DMS53 treated with DMSO at 0.1 percent for 48 hours (cell line): ENCODE measurements at regions not wholly inside any gene's neighbourhood (a gene's known extent, or its start where the extent isn't known, plus 50 kb on each side); places are given as distances from the start of the nearest gene placed in this dataset.
"Not testable (repeated sequence)": the region's sequence is repeated elsewhere in the genome, so short reads cannot be mapped to it uniquely, and the experiment has no call there.

Experiments used
- DNase-seq: peaks from one replicate; lab custom pipeline; 2025; ENCODE audit not compliant: unreplicated experiment; lab: John Stamatoyannopoulos, UW

DNA sequence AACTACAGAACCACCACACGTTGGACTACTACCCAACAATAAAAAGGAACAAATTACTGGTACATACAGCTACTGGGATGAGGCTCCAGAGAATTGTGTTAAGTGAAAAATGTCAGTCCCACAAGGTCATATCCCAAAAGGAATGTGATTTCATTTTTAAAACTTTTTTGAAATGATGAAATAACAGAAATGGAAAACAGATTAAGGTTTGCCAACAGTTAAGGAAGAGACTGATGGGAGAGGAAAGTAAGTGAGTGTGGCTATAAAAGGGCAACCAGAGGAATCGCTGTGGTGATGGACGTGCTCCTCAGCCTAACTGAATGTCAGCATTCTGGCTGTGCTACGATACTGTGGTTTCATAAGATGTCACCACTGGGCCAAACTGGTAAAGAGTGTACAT, 512.8 kb downstream of the UQCRFS1 start:
- no peak for DNase-seq

DNA sequence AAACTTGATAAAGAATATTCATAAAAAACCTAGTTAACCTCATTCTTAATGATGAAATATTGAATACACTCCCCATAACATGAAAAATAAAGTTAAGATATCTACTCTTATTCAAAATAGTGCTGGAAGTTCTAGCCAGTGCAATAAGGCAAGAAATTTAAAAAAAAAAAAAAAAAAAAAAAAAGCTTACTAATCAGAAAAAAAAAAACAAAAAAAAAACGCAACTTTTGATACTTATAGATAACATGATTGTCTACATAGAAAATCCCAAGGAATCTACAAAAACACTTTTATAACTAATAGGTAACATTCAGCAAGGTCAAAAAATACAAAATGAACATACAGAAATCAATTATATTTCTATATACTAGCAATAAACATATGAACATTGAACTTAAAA, 515.6 kb downstream of the UQCRFS1 start:
- DNase-seq = no peak

DNA sequence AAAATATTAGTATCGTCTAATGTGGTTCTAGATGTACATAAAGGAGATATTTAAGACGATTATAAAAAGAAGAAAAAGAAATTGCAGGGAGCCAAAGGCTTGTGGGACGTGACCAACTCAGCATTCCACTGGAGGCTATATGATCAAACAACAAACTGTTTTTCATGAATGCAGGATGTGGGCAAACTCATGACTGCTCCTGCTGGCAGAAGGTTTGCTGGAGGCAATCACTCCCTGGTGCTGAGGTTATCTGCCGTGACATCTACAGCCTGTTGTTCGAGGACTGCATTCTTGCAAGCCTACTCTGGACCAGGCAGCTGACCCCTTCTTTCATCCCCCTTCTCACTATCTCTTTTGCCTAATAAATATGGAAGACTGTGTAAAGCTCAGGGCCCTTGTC, 518.1 kb downstream of the UQCRFS1 start:
- no peak for DNase-seq

- no peak for DNase-seq
These were observed 521.3 kb downstream of the UQCRFS1 start for GRCh38 chr19:28691683-28692082.

DNA sequence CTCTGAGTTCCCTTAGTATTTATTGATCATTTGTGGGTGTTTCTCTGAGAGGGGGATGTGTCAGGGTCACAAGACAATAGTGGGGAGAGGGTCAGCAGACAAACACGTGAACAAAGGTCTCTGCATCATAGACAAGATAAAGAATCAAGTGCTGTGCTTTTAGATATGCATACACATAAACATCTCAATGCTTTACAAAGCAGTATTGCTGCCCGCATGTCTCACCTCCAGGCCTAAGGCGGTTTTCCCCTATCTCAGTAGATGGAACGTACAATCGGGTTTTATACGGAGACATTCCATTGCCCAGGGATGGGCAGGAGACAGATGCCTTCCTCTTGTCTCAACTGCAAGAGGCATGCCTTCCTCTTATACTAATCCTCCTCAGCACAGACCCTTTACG, 523.5 kb downstream of the UQCRFS1 start:
- DNase-seq = not testable (repeated sequence)

GRCh38 chr19:28687296-28687695, 525.7 kb downstream of the UQCRFS1 start:
- DNase-seq = no peak

GRCh38 chr19:28686756-28687155, 526.2 kb downstream of the UQCRFS1 start:
- DNase-seq = no peak

- DNase-seq = no peak
These were observed 527.1 kb downstream of the UQCRFS1 start for GRCh38 chr19:28685802-28686201.

- not testable (repeated sequence) for DNase-seq
These were observed 527.9 kb downstream of the UQCRFS1 start for GRCh38 chr19:28685077-28685476.

DNA sequence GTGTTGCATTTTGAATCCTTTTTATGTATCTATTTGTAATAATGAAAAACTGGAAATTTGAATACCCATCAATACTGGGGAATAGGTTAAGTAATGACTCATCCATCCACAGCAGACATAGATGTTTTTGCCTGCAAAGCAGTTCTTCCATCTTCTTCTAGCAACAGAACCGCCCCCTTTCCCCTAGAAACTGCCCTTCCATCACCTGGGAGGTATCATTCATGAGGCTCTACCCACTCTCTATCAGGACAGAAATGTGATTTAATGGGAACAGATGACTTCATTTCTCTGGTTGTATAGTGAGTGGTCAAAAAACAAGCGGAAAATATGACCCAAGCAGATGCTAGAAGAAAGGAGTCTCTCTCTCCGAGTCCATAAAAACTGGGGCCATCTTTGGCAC, 532.8 kb downstream of the UQCRFS1 start:
- DNase-seq = no peak

DNA sequence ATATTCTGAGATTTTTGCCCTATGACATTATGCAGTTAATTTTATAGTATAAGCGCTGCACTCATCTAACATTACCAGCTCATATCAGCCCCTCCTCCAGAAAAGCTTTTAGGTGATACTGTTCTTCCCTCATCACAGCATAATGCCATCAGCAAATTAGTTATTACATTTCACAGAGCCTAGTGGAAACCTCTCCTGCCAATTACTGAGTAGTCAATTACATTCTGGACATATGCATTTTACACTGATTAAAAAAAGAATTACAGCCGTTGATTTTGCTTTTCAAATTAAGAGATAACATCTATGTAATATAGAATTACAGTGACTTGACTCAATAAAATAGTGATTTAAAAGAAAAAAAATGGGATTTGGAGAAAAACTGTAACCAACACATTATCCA, 542.1 kb downstream of the UQCRFS1 start:
- DNase-seq = no peak

DNA sequence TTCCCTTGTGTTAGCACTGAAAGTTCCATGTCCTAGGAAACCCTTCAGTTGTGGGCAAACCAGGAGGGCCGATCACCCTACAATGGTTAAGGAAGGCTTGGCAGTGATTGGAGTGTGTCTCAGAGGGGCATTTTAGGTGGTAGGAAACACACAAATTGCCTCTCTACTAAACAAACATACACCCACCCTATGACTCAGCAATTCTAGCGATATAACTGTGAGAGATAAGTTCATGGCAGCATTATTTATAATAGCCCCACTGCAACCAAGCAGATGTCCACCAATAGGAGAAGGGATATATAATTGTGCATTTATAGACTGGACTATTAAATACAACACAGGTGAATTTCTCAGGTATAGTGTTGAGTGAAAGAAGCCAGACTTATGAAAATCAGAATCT, 543.1 kb downstream of the UQCRFS1 start:
- DNase-seq = no peak

GRCh38 chr19:28667348-28667977, 545.5 kb downstream of the UQCRFS1 start:
- DNase-seq = no peak

DNA sequence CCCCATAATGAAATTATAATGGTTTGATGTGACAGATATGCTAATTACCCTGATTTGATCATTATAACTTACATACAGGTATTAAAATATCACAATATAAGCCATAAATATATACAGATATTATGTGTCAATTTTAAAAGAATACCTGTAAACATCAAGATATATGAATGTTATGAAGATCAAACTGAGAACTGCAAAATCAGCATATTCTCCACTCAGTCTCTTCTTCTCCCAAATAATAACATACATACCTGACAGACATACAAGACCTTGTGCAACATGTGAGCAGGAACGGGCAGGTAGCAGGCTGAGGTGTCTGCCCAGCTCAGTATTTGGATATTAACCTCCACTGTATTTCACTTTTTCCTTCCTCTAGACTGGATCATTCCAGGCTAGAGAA, 547.2 kb downstream of the UQCRFS1 start:
- DNase-seq = no peak

DNA sequence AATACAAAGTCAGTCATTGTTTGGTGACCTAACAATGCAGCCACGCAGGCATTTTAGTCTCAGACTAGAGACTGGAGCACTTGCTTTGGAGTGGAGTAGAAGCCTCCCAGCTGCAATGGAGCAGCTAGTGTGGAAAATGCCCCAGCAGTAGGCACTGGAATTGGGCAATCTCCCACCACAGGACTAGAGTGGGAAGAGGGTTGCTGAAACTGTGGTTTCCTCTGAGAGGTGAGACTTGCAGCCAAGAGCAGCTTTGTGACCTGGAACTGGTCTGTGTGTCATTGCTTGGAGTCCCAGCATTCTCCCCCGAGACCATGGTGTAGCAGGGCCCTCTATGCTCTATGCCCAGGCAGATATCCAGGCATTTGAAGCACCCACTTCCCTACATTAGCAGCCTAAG, 556.3 kb downstream of the UQCRFS1 start:
- no peak for DNase-seq

GRCh38 chr19:28655054-28655453, 557.9 kb downstream of the UQCRFS1 start:
- no peak for DNase-seq

DNA sequence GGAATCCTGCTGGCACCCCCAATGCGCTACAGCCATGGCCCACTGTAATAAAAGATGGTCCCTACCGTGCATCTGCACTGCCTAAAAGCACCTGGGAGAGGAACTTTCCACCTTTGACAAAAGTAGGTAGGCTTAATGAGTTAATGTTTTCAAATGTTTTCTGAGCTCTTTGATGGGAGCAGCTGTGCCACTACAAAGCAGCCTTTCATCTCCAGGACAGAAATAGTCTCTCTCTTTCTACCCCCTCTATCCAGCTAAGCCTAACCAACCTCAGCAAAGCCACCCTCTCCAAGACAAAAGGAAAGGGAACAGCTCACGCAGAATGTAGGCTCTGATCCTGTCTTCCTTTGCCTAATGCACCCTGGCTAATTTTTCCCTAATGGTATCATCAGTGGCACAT, 560.2 kb downstream of the UQCRFS1 start:
- no peak for DNase-seq

GRCh38 chr19:28646629-28647028, 566.3 kb downstream of the UQCRFS1 start:
- DNase-seq = no peak

GRCh38 chr19:28644169-28644775, 568.7 kb downstream of the UQCRFS1 start:
- DNase-seq = no peak

- DNase-seq = no peak
These were observed 569.9 kb downstream of the UQCRFS1 start for GRCh38 chr19:28642787-28643683.

DNA sequence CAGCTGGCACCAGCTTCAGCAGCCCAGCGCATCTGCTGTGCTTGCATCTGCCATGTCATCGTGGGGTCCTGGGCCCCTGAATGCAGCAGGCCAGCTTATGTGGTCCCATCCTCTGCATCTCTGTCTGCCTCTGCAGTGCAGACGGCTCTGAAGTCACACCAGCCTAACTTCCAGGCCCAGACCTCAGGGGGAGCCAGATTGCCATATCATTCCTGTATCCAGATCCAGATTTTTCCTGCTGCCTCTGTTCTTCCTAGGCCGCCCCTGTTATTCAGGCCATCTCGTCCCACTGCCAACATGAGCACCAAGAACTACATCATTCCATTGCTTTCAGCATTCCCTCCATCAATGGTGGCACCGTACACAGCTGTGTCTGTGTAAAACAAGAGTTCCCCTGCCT, 571.6 kb downstream of the UQCRFS1 start:
- no peak for DNase-seq

DNA sequence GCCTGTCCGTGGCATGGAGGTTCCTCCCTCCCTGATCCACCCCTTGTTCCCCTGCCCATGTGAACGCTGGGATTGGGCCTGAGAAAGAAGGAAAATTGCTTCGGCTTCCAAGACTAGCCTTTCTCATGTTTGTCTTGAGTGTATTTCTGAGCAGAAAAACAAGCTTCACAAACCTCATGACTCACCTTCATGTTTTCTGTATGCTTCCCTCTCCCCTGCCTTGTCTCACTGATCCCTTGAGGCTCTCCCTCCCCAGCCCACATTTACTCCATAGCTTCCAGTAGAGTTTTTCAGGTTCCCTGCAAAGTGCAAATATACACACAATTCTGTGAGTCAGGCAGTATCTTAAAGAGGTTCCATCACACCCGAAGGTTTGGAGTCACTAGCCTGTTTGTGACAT, 572.4 kb downstream of the UQCRFS1 start:
- no peak for DNase-seq
